ENCODE measurements at regions not wholly inside any gene's neighbourhood (a gene's known extent, or its start where the extent isn't known, plus 50 kb on each side); places are given as distances from the start of the nearest gene placed in this dataset.

DNA sequence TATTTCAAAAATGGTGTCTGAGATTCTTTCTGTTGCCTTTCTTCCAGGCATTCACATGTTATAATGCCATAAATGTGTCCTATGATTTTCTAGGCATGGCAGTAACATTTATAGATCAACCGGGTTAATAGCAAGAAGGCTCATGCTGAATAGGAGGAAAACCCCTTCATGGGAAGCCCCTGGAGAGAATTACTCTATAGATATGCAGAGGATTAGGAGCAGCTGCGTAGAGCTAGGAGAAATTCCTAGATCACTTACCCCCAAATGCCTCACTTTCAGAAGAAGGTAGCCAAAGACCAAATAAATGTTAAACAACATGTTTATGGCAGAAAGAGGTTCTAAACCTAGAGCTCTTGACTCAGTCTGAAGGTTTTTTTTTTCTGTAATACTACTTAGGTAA lies 153.4 kb upstream of the CTNNA2 start:
- H3K27ac ChIP-seq (replicated peaks): no peak overlapping the region
- no peak overlapping the region for H3K4me3 ChIP-seq (replicated peaks; ENCODE audit: insufficient read depth, low read length)
- no peaks in the 10 kb centered on the region for H3K27me3 ChIP-seq (ENCODE audit: insufficient read depth, poor library complexity, severe bottlenecking)
- TF ChIP-seq SPI1 (IDR thresholded peaks at IDR 0.05; ENCODE audit: borderline replicate concordance, low read depth): no peak
- TF ChIP-seq, protein P1, sequence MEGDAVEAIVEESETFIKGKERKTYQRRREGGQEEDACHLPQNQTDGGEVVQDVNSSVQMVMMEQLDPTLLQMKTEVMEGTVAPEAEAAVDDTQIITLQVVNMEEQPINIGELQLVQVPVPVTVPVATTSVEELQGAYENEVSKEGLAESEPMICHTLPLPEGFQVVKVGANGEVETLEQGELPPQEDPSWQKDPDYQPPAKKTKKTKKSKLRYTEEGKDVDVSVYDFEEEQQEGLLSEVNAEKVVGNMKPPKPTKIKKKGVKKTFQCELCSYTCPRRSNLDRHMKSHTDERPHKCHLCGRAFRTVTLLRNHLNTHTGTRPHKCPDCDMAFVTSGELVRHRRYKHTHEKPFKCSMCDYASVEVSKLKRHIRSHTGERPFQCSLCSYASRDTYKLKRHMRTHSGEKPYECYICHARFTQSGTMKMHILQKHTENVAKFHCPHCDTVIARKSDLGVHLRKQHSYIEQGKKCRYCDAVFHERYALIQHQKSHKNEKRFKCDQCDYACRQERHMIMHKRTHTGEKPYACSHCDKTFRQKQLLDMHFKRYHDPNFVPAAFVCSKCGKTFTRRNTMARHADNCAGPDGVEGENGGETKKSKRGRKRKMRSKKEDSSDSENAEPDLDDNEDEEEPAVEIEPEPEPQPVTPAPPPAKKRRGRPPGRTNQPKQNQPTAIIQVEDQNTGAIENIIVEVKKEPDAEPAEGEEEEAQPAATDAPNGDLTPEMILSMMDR (IDR thresholded peaks at IDR 0.05; ENCODE audit: insufficient read depth, low read length): no peak
- TF ChIP-seq POLR2AphosphoS5 (IDR thresholded peaks at IDR 0.05; ENCODE audit: low read depth): no peak
- TF ChIP-seq, protein P2, sequence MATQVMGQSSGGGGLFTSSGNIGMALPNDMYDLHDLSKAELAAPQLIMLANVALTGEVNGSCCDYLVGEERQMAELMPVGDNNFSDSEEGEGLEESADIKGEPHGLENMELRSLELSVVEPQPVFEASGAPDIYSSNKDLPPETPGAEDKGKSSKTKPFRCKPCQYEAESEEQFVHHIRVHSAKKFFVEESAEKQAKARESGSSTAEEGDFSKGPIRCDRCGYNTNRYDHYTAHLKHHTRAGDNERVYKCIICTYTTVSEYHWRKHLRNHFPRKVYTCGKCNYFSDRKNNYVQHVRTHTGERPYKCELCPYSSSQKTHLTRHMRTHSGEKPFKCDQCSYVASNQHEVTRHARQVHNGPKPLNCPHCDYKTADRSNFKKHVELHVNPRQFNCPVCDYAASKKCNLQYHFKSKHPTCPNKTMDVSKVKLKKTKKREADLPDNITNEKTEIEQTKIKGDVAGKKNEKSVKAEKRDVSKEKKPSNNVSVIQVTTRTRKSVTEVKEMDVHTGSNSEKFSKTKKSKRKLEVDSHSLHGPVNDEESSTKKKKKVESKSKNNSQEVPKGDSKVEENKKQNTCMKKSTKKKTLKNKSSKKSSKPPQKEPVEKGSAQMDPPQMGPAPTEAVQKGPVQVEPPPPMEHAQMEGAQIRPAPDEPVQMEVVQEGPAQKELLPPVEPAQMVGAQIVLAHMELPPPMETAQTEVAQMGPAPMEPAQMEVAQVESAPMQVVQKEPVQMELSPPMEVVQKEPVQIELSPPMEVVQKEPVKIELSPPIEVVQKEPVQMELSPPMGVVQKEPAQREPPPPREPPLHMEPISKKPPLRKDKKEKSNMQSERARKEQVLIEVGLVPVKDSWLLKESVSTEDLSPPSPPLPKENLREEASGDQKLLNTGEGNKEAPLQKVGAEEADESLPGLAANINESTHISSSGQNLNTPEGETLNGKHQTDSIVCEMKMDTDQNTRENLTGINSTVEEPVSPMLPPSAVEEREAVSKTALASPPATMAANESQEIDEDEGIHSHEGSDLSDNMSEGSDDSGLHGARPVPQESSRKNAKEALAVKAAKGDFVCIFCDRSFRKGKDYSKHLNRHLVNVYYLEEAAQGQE (IDR thresholded peaks at IDR 0.05; ENCODE audit: insufficient replicate concordance, low read depth): no peak
- no peak for TF ChIP-seq GABPA (IDR thresholded peaks at IDR 0.05; ENCODE audit: low read depth)
- no peak for DNase-seq (ENCODE audit: low read depth in 1 of 2, low spot score in 1 of 2)

DNA sequence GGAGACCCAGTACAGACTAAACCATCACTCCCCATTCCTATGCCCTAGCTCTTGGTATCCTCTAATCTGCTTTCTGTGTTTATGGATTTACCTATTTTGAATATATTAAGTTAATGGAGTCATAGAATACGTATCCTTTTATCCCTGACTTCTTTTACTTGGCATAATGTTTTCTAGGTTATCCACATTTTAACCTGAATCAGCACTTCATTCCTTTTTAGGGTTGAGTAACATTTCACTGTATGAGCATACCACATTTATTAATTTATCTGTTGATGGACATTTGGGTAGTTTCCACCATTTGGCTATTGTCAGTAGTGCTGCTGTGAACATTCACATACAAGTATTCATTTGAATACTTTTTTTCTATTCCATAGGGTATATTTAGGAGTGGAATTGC lies 157.3 kb upstream of the CTNNA2 start:
- no peak overlapping the region for H3K4me3 ChIP-seq (replicated peaks; ENCODE audit: insufficient read depth, low read length)
- TF ChIP-seq, protein P2 (IDR thresholded peaks at IDR 0.05; ENCODE audit: insufficient replicate concordance, low read depth): no peak
- TF ChIP-seq POLR2AphosphoS5 (IDR thresholded peaks at IDR 0.05; ENCODE audit: low read depth): no peak
- no peak for TF ChIP-seq GABPA (IDR thresholded peaks at IDR 0.05; ENCODE audit: low read depth)
- TF ChIP-seq SPI1 (IDR thresholded peaks at IDR 0.05; ENCODE audit: borderline replicate concordance, low read depth): no peak
- TF ChIP-seq, protein P1 (IDR thresholded peaks at IDR 0.05; ENCODE audit: insufficient read depth, low read length): no peak

DNA sequence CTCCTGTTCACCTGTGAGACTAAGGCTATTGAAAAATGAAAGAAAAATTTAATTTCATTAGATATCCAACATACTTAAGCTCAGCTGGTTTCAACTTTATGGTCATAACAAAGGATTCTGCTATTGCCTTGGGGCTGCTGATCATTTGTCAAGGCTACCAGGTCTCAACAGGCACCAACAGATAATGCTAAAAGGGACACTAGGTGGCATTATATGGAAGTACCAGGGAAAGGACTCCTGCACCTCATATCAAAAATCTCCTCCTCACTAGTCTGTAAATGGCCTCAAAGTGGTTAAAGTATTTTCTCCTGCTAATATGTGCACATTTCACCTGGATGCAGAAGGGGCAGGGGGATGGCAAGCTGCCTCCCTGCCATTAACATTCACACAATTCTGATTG lies 167.9 kb upstream of the REG3A start:
- DNase-seq (ENCODE audit: low read depth in 1 of 2, low spot score in 1 of 2): no peak
- no peak overlapping the region for H3K4me3 ChIP-seq (replicated peaks; ENCODE audit: insufficient read depth, low read length)
- TF ChIP-seq, protein P1 (IDR thresholded peaks at IDR 0.05; ENCODE audit: insufficient read depth, low read length): no peak
- TF ChIP-seq POLR2AphosphoS5 (IDR thresholded peaks at IDR 0.05; ENCODE audit: low read depth) (no peak), GABPA (IDR thresholded peaks at IDR 0.05; ENCODE audit: low read depth) (no peak), SPI1 (IDR thresholded peaks at IDR 0.05; ENCODE audit: borderline replicate concordance, low read depth) (no peak)
- TF ChIP-seq, protein P2 (IDR thresholded peaks at IDR 0.05; ENCODE audit: insufficient replicate concordance, low read depth): no peak
- no peak overlapping the region for H3K27ac ChIP-seq (replicated peaks)
- no peaks in the 10 kb centered on the region for H3K27me3 ChIP-seq (ENCODE audit: insufficient read depth, poor library complexity, severe bottlenecking)

More for the DNA sequence above, 157.3 kb upstream of the CTNNA2 start:
- Histone ChIP-seq H3K27me3 (ENCODE audit: insufficient read depth, poor library complexity, severe bottlenecking) (no peaks in the 10 kb centered on the region), H3K27ac (replicated peaks) (no peak overlapping the region)
- DNase-seq (ENCODE audit: low read depth in 1 of 2, low spot score in 1 of 2): no peak
